Lower lobe of right lung (tissue), 2 donors: ENCODE measurements at regions not wholly inside any gene's neighbourhood (a gene's known extent, or its start where the extent isn't known, plus 50 kb on each side); places are given as distances from the start of the nearest gene placed in this dataset.

ENCODE experiments used
- ATAC-seq, 2 donors: fragments of 200-7000 bp; cut with Tn5 transposase; one replicate each; pipeline ENCODE4 v1.9.1; 2020 to 2022; ENCODE audit warnings: mild to moderate bottlenecking in 2 of 2, moderate library complexity in 2 of 2
- DNase-seq: peaks from one replicate; pipeline ENCODE4 v3.0.0-alpha.2; 2020
- H3K27ac ChIP-seq: fragments of 200-600 bp; one replicate; pipeline ENCODE4 v1.8.0; 2022
- H3K27me3 ChIP-seq: fragments of 200-600 bp; one replicate; pipeline ENCODE4 v1.8.0; 2022; ENCODE audit warnings: low read depth
- H3K36me3 ChIP-seq: fragments of 200-600 bp; one replicate; pipeline ENCODE4 v1.8.0; 2022; ENCODE audit warnings: mild to moderate bottlenecking
- H3K4me1 ChIP-seq: fragments of 200-600 bp; one replicate; pipeline ENCODE4 v1.8.0; 2022
- H3K4me3 ChIP-seq: fragments of 200-600 bp; one replicate; pipeline ENCODE4 v1.8.0; 2022; ENCODE audit warnings: mild to moderate bottlenecking
- H3K9me3 ChIP-seq: fragments of 200-600 bp; one replicate; pipeline ENCODE4 v1.8.0; 2022
- CTCF ChIP-seq: fragments of 200-600 bp; IDR thresholded peaks from one replicate; pipeline ENCODE4 v1.8.0; 2022; ENCODE audit warnings: antibody characterized with exemption, mild to moderate bottlenecking
- intact Hi-C: fragments of 100-400 bp; cut with DNase I; formaldehyde crosslinking; loops from one replicate; pipeline ENCODE4 v1.11.0; 2022
- donor health status: DM: no; HTN: yes; CAD: no; lungs with severe emphysema.

DNA sequence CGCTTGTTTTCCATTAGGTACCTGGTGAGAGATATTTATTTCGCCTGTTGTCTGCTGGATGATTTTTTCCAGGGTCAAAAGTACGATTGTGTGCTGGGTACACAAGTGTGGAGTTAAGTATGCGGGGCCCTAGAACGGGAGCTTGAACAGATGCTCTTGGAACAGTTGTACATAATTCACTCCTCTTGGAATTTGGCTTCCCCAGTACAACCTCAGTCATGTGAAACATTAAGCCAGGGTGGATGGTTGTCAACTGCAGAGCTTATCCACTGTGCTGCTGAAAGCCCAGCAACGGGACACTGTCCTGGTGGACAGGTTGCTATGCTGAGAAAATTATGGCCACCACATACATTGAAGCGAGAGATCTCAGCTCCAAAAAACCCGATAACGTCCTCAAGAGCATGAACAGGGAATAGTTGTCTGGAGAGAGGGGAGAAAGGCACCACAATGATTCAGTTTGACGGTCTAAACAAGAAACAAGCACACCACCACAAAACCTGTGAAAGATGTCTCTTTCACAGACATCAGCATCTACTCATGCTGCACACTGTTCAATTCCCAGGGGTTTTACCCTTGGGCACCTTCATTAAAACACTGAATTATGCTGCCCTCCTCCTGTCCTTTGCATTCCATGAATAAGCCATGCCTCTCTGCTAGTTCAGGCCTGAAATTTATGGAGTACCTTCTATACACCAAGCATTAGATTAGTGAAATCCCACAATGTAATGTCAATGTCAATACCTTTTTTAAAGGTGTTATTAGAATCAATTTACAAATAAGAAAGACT is 176.8 kb upstream of the TRIB2 start:
- Histone ChIP-seq H3K27me3 (no peaks in the 10 kb centered on the region), H3K4me3 (no peak overlapping the region), H3K27ac (no peak overlapping the region), H3K9me3 (no peaks in the 10 kb centered on the region), H3K4me1 (peaks cover 12% of the 10 kb centered on the region), H3K36me3 (no peaks in the 10 kb centered on the region)
- intact Hi-C loops = no loop called here
- no peak for TF ChIP-seq CTCF
- ATAC-seq (no peak), DNase-seq (no peak)

- no peak overlapping the region for H3K27ac ChIP-seq
Observed at GRCh38 chr2:12543076-12543977, 173.4 kb upstream of the TRIB2 start.

GRCh38 chr2:12543978-12544558 is 172.7 kb upstream of the TRIB2 start:
- Histone ChIP-seq H3K36me3 (no peaks in the 10 kb centered on the region), H3K4me3 (no peak overlapping the region), H3K4me1 (peaks cover 8% of the 10 kb centered on the region), H3K9me3 (no peaks in the 10 kb centered on the region), H3K27ac (no peak overlapping the region), H3K27me3 (no peaks in the 10 kb centered on the region)
- intact Hi-C loops = no loop called here
- no peak for DNase-seq
- ATAC-seq = no peak
- no peak for TF ChIP-seq CTCF

More at GRCh38 chr2:12543076-12543977, 173.4 kb upstream of the TRIB2 start:
- DNase-seq (no peak), ATAC-seq (no peak)
- Histone ChIP-seq H3K9me3 (no peaks in the 10 kb centered on the region), H3K36me3 (no peaks in the 10 kb centered on the region), H3K27me3 (no peaks in the 10 kb centered on the region), H3K4me3 (no peak overlapping the region), H3K4me1 (peaks cover 8% of the 10 kb centered on the region)
- intact Hi-C loops = no loop called here
- no peak for TF ChIP-seq CTCF

DNA sequence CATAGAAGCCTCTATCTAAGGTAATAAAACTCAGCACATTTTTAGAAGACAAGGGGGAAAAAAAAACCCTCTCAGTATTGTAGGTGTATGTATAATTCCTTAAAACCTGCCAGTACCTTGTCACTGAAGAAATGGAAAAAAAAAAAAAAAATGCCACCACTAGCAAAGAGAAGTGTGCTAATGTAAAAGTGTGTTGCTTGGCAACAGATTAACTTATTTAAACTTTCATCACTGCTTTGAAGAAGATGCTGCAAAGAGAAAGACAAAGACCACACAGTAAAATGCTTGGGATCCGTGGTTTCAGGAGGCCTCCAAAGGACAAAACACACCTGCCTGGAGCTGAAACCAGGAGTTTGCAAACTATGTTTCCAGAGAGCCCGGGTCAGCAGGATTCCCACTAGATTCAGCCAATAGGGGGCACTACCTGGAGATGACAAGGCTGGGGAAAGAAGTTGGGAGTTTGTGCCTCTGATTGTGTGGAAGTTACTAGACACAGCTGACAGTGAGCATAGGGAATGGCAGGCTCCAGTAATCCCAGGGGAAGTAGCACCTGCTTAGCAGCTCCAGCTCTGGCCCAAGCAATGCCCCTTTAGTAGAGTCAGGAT is 169.1 kb upstream of the TRIB2 start:
- ATAC-seq = no peak
- no peak for TF ChIP-seq CTCF
- DNase-seq = no peak
- Histone ChIP-seq H3K4me1 (peaks cover 8% of the 10 kb centered on the region), H3K27me3 (no peaks in the 10 kb centered on the region), H3K27ac (no peak overlapping the region), H3K4me3 (no peak overlapping the region), H3K9me3 (no peaks in the 10 kb centered on the region), H3K36me3 (no peaks in the 10 kb centered on the region)
- intact Hi-C loops = no loop called here

DNA sequence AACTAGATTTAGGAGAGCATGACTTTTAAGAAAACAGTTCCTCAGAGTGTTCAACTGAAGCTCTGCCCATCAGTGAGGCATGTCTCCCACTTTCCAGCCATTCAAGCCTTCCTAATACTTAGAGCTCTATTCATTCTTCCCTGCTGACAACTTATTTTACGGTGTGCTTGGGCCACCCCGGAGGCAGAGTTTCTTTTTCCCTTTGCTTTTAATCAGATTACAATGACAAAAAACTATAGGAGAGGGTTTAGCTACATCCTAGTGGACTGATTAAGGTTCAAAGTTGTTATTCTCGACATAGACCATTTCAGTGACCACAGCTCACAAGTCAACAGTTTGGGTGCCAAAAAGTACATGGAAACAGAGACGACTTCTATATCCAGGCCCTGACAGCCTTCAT is 167.8 kb upstream of the TRIB2 start:
- intact Hi-C loops = no loop called here

More for the DNA sequence above, 167.8 kb upstream of the TRIB2 start:
- H3K36me3 ChIP-seq = no peaks in the 10 kb centered on the region
- H3K27me3 ChIP-seq = no peaks in the 10 kb centered on the region
- H3K4me3 ChIP-seq = no peak overlapping the region
- ATAC-seq (no peak), DNase-seq (no peak)
- peaks cover 2% of the 10 kb centered on the region for H3K4me1 ChIP-seq
- no peak for TF ChIP-seq CTCF
- H3K9me3 ChIP-seq = no peaks in the 10 kb centered on the region
- H3K27ac ChIP-seq = no peak overlapping the region
